Activated naive CD4-positive, alpha-beta T cell treated with anti-CD3 and anti-CD28 coated beads, Interleukin-2, amount 50 U/mL, for 72 hours (primary cell): ENCODE measurements at regions not wholly inside any gene's neighbourhood (a gene's known extent, or its start where the extent isn't known, plus 50 kb on each side); places are given as distances from the start of the nearest gene placed in this dataset.
"Not testable (repeated sequence)": the region's sequence is repeated elsewhere in the genome, so short reads cannot be mapped to it uniquely, and the experiment has no call there.

Source experiments
- ATAC-seq, 2 donors: fragments of 150-1000 bp; cut with Tn5 transposase; 2 replicates each; pipeline ENCODE4 v1.10.0; 2021; ENCODE audit warnings: mild to moderate bottlenecking in 2 of 2, moderate library complexity in 2 of 2
- DNase-seq, 2 donors: peaks; one replicate each; pipeline ENCODE4 v3.0.0; 2021 to 2022; ENCODE audit warnings: low spot score in 2 of 2
- H3K27ac Mint-ChIP-seq, 2 donors: one replicate each; pipeline ENCODE4 v1.8.0; 2022; ENCODE audit warnings: mild to moderate bottlenecking in 2 of 2, mixed read lengths in 2 of 2
- H3K36me3 Mint-ChIP-seq, 2 donors: one replicate each; pipeline ENCODE4 v1.8.0; 2022; ENCODE audit warnings: mixed read lengths in 2 of 2
- H3K9me3 Mint-ChIP-seq, 2 donors: one replicate each; pipeline ENCODE4 v1.8.0; 2022; ENCODE audit warnings: mixed read lengths in 2 of 2

GRCh38 chr2:34133065-34133464 is 534.0 kb upstream of the FAM98A start:
- ATAC-seq, result not testable (repeated sequence)

DNA sequence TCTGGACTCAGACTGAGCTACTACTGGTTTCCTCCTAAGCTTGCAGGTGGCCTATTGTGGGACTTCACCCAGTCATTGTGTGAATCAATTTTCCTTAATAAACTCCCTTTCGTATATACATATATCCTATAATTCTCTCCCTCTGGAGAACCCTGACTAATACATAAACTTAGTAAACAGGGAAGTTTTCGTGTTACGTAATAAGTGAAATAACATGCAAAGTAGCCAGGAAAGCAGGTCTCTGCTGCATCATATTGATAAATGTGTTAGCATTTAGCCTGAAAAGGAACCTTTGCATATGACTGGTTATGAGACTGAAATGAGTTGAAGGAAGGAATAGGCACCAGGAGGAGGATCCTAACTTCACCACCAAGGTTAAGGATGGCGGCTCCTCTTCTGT is 527.2 kb upstream of the FAM98A start:
- peaks cover 7 to 18% of the 10 kb centered on the region in 2 donors for H3K9me3 Mint-ChIP-seq
- H3K36me3 Mint-ChIP-seq, result no peaks in the 10 kb centered on the region
- ATAC-seq (no peak), DNase-seq (no peak)
- no peak overlapping the region for H3K27ac Mint-ChIP-seq

More at GRCh38 chr2:34133065-34133464, 534.0 kb upstream of the FAM98A start:
- not testable (repeated sequence) for DNase-seq, H3K36me3 Mint-ChIP-seq, H3K9me3 Mint-ChIP-seq, H3K27ac Mint-ChIP-seq

DNA sequence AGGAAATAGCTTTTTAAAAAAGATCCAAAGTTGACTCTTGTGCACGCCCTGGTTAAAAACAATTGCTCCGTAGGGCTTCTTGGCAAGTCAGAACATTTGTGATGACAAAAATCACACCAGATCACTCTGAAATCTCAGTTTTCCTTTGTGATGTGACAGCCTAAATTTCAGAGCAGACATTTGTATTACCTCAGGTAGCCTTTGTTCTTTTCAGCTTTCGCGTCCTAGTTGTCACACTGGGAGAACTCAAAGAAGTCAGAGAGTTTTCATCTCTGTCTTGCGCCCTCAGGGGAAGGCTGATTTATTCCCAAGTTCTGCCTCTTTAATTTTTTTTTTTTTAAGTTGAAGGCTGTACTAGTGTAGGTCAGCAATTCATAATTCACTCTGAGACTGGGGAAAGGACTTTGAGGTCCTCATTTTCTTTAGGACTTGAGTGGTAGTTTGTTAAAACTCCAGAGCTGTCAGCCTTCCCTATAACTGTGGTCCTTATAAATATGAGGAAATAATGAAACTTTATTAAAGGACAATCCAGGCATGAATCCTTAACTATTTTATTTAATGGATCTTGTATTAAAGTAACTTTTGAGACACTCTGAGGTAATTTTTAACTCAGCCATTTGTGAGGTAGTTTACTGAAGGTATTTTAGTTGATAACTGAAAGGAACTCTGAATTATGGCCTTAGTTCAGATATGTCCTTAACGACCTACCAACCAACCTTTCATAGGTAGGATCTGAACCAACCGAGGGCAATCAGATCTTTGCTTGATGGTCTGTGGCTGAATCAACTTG is 525.1 kb upstream of the FAM98A start:
- DNase-seq (no peak), ATAC-seq (no peak)
- no peak overlapping the region for H3K27ac Mint-ChIP-seq
- no peaks in the 10 kb centered on the region for H3K36me3 Mint-ChIP-seq
- peaks cover 8 to 18% of the 10 kb centered on the region in 2 donors for H3K9me3 Mint-ChIP-seq

- DNase-seq (no peak), ATAC-seq (no peak)
- no peak overlapping the region for H3K27ac Mint-ChIP-seq
- peaks cover 9 to 10% of the 10 kb centered on the region in 2 donors for H3K9me3 Mint-ChIP-seq
- no peaks in the 10 kb centered on the region for H3K36me3 Mint-ChIP-seq
These were observed 522.0 kb upstream of the FAM98A start for GRCh38 chr2:34121076-34121475.

GRCh38 chr2:34115076-34115475 is 516.0 kb upstream of the FAM98A start:
- no peaks in the 10 kb centered on the region for H3K36me3 Mint-ChIP-seq
- no peak for ATAC-seq
- no peak for DNase-seq
- H3K27ac Mint-ChIP-seq, result no peak overlapping the region
- H3K9me3 Mint-ChIP-seq, result peaks cover 0 to 5% of the 10 kb centered on the region in 2 donors

DNA sequence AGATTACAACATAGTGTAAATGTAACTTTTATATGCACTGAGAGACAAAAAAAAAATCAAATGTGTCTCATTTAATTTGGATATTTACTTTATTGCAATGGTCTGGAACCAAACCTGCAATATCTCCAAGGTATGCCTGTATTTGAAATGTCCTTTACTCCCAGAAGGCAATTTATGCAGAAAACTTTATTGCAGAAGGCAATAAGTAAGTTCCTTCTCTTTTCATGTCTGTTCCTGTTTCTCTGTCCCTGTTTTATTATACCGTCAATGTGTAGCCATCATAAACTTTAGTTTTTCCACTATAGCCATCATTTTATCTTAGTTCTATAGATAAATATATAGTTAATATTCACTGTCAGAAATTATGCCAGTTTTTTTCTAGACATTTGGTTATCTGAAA is 513.1 kb upstream of the FAM98A start:
- DNase-seq (no peak), ATAC-seq (no peak)
- Mint-ChIP-seq H3K36me3 (no peaks in the 10 kb centered on the region), H3K9me3 (no peaks in the 10 kb centered on the region), H3K27ac (no peak overlapping the region)

- DNase-seq (no peak), ATAC-seq (no peak)
- Mint-ChIP-seq H3K36me3 (no peaks in the 10 kb centered on the region), H3K9me3 (no peaks in the 10 kb centered on the region), H3K27ac (no peak overlapping the region)
These were observed 511.3 kb upstream of the FAM98A start for GRCh38 chr2:34110392-34110791.

DNA sequence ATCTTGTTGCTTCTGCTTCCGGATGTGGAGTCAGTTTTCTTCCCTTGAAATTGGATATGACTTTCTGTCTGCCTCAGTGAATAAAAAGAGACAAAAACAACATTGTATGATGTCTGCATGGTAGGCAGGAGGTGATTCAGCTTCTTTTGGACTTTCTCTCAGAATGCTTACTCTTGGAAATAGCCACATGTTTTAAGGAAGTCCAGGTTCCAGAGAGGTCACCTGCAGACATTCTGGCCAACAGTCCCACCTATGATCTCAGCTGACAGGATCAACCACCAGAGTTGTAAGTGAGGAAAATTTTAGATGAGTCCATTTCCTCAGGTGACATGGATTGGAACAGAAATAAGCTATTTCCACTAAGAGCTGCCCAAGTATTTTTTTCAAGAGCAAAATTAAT is 508.7 kb upstream of the FAM98A start:
- no peak for ATAC-seq
- DNase-seq, result no peak
- Mint-ChIP-seq H3K9me3 (no peaks in the 10 kb centered on the region), H3K27ac (no peak overlapping the region), H3K36me3 (no peaks in the 10 kb centered on the region)

- no peak overlapping the region for H3K27ac Mint-ChIP-seq
- H3K36me3 Mint-ChIP-seq, result no peaks in the 10 kb centered on the region
- no peak for DNase-seq
- no peaks in the 10 kb centered on the region for H3K9me3 Mint-ChIP-seq
- ATAC-seq, result no peak
These were observed 506.1 kb upstream of the FAM98A start for GRCh38 chr2:34105006-34105767.

GRCh38 chr2:34104601-34105000 is 505.5 kb upstream of the FAM98A start:
- Mint-ChIP-seq H3K36me3 (no peaks in the 10 kb centered on the region), H3K27ac (no peak overlapping the region), H3K9me3 (no peaks in the 10 kb centered on the region)
- no peak for DNase-seq
- no peak for ATAC-seq

DNA sequence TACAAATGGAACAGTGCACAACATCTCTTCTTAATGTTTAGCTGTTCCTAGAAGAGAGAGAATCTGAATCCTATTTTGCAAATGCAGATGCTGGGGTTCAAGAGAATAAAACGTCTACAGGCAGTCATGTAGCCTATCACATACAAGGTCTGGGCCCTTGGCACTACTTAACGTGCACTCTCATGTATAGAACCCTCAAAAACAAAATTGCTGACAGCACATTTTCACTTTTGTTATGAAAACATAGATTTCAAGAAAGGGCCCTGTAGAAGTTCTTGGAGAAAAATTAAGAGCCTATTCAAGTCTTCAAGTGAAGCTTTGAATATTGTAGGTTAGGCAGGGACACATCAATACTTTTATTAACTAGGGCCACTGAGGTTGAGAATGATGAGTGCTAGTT is 504.3 kb upstream of the FAM98A start:
- H3K27ac Mint-ChIP-seq, result no peak overlapping the region
- DNase-seq (no peak), ATAC-seq (no peak)
- H3K36me3 Mint-ChIP-seq, result no peaks in the 10 kb centered on the region
- H3K9me3 Mint-ChIP-seq, result no peaks in the 10 kb centered on the region

DNA sequence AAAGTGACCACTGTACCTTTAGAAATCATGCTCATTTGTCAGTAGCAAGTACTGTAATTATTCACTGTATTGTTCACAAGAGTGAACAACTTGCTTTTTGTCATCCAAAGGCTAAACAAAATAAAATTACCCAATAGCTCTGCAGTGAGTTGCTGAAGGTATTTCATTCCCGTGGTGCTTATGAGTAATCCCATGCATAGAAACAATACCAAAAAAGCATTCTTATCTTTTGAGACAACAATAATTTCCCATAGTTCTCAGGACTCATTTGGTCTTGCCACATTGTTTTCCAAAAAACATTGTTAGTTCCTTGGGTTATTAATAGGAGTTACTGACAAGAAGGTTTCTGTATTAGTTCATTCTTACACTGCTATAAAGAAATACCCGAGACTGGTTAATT is 503.2 kb upstream of the FAM98A start:
- Mint-ChIP-seq H3K36me3 (no peaks in the 10 kb centered on the region), H3K27ac (no peak overlapping the region), H3K9me3 (no peaks in the 10 kb centered on the region)
- no peak for DNase-seq
- no peak for ATAC-seq

DNA sequence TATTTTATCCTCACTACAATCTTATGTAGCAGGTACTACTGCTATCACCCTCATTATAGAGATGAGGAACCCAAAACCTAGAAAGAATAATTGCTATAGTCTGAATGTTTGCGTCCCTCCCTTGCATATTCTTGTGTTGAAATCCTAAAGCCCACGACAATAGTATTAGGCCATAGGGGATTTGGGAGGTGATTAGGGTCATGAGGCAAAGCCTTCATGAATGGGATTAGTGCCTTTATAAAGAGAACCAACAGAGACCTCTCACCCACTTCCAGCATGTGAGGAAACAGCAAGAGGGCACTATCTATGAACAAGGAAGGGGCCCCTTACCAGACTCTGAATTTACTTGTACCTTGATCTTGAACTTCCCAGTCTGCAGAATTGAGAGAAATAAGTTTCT is 500.3 kb upstream of the FAM98A start:
- DNase-seq (no peak), ATAC-seq (no peak)
- Mint-ChIP-seq H3K27ac (no peak overlapping the region), H3K9me3 (no peaks in the 10 kb centered on the region), H3K36me3 (no peaks in the 10 kb centered on the region)

- Mint-ChIP-seq H3K36me3 (no peaks in the 10 kb centered on the region), H3K27ac (no peak overlapping the region), H3K9me3 (no peaks in the 10 kb centered on the region)
- no peak for ATAC-seq
- DNase-seq, result no peak
These were observed 499.2 kb upstream of the FAM98A start for GRCh38 chr2:34098256-34098655.

GRCh38 chr2:34096562-34097171 is 497.6 kb upstream of the FAM98A start:
- no peak overlapping the region for H3K27ac Mint-ChIP-seq
- no peaks in the 10 kb centered on the region for H3K9me3 Mint-ChIP-seq
- ATAC-seq, result peak in 1 of 2 donors; percentile 44
- no peaks in the 10 kb centered on the region for H3K36me3 Mint-ChIP-seq
- peak in 1 of 2 donors; percentile 23 for DNase-seq

DNA sequence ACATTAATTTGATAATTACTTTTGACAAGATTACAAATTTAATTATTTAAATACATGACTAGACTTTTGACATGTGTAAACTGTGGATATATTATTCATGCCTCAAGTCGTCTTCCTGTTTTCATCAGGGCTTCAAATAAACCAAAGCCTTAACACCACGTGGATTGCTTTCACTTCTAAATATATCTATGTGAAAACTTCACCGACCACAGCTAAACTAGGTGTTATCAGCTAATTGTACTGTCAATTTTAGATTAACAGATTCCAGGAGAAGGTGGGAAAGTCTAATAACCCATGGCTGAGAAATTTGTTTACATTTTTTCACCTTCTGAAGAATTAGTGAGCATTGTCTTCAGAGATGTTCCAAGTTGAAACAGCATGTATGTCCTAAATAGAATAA is 494.7 kb upstream of the FAM98A start:
- no peaks in the 10 kb centered on the region for H3K9me3 Mint-ChIP-seq
- no peak overlapping the region for H3K27ac Mint-ChIP-seq
- ATAC-seq (no peak), DNase-seq (no peak)
- no peaks in the 10 kb centered on the region for H3K36me3 Mint-ChIP-seq

- Mint-ChIP-seq H3K36me3 (no peaks in the 10 kb centered on the region), H3K27ac (no peak overlapping the region), H3K9me3 (no peaks in the 10 kb centered on the region)
- DNase-seq (no peak), ATAC-seq (no peak)
These were observed 471.1 kb upstream of the FAM98A start for GRCh38 chr2:34070196-34070595.
